ENCODE measurements at regions not wholly inside any gene's neighbourhood (a gene's known extent, or its start where the extent isn't known, plus 50 kb on each side); places are given as distances from the start of the nearest gene placed in this dataset.

DNA sequence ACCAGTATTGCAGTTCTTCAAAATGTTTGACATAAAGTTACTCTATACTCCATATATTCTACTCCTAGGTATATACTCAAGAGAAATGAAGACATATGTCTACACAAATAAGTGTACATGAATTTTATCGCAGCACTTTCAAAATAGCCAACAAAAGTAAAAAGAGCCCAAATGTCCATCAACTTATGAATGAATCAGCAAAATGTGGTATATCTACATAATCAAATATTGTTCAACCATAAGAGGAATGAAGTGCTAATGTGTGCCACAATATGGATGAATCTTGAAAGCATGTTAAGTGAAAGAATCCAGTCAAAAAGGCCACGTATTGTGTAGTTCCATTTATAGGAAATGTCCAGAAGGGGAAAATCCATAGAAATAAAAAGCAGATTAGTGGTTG lies 98.6 kb upstream of the F3 start:
- no peaks in the 10 kb centered on the region for H3K9me3 ChIP-seq (replicated peaks; ENCODE audit: low read length)
- no peaks in the 10 kb centered on the region for H3K27me3 ChIP-seq (ENCODE audit: control insufficient read depth, insufficient read depth, low read length)
- peaks cover 5% of the 10 kb centered on the region for H3K4me1 ChIP-seq (ENCODE audit: control insufficient read depth, insufficient read depth, low read length)
- no peaks in the 10 kb centered on the region for H3K36me3 ChIP-seq (ENCODE audit: insufficient read depth, low read length)
- no peak overlapping the region for H3K4me3 ChIP-seq (ENCODE audit: low read length)
- no peak overlapping the region for H3K9ac ChIP-seq (ENCODE audit: low read depth, low read length)
- no peak overlapping the region for H3K4me2 ChIP-seq (ENCODE audit: low read length)

DNA sequence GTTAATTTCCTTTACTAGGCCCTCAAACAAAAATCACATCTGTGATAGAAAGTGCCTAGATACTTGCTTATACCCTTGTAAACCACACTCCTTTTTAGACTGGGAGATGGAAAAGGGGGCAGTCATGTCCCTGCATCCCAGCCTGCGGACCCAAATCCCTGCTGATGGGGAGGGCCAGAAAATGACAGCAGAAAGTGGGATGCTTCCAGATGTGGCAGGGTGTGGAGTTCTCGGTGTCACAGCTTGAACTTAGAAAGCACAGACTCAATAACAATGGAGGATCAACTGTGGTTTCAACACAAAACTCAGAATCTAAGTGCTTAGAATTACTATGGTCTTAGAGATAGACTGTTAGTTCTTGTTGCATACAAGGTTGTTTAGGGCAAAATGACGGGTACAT lies 95.6 kb upstream of the F3 start:
- Histone ChIP-seq H3K9ac (ENCODE audit: low read depth, low read length) (no peak overlapping the region), H3K4me3 (ENCODE audit: low read length) (no peak overlapping the region), H3K36me3 (ENCODE audit: insufficient read depth, low read length) (no peaks in the 10 kb centered on the region), H3K9me3 (replicated peaks; ENCODE audit: low read length) (no peaks in the 10 kb centered on the region), H3K4me2 (ENCODE audit: low read length) (no peak overlapping the region), H3K4me1 (ENCODE audit: control insufficient read depth, insufficient read depth, low read length) (peaks cover 5% of the 10 kb centered on the region), H3K27me3 (ENCODE audit: control insufficient read depth, insufficient read depth, low read length) (no peaks in the 10 kb centered on the region)

DNA sequence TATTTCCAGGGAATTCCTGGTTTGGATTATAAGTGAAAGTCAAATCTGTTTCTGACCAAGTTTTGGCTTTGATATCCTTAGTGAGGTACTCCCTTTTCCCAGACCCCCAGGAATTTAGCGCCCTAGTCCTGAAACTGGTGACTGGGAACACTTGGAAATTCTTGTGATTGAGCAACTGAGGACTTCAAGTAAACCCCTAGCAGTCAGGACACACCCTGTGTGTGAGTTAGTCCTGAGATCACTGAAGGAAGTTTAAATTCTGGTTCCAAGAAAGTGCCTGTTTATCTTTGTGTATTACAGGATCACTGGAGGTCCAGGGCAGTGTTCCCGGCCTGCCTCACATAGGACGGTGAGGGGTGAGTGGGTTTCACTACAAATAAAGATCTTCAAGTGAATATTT lies 95.1 kb upstream of the F3 start:
- Histone ChIP-seq H3K27me3 (ENCODE audit: control insufficient read depth, insufficient read depth, low read length) (no peaks in the 10 kb centered on the region), H3K9ac (ENCODE audit: low read depth, low read length) (no peak overlapping the region), H3K4me2 (ENCODE audit: low read length) (no peak overlapping the region), H3K36me3 (ENCODE audit: insufficient read depth, low read length) (no peaks in the 10 kb centered on the region), H3K4me1 (ENCODE audit: control insufficient read depth, insufficient read depth, low read length) (peaks cover 5% of the 10 kb centered on the region), H3K4me3 (ENCODE audit: low read length) (no peak overlapping the region), H3K9me3 (replicated peaks; ENCODE audit: low read length) (no peaks in the 10 kb centered on the region)

DNA sequence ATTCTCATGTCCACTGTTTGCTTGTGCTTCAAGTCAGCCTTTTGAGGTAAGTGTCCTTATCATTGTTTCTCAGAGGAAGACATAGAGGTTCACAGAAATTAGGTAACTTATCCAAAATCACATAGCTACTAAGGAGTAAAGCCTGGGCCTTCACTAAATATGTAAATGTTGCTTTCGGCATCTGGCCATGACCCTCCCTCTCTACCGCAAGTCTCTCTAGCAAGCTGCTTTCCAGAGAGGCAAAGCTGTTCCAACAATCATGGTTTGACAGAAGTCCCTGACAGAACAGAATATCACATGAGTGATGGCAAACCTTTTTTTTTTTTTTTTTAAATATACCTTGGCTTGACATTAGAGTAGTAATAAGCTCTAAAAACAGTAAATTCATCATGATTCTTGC lies 94.5 kb upstream of the F3 start:
- peaks cover 5% of the 10 kb centered on the region for H3K4me1 ChIP-seq (ENCODE audit: control insufficient read depth, insufficient read depth, low read length)
- no peak overlapping the region for H3K9ac ChIP-seq (ENCODE audit: low read depth, low read length)
- no peaks in the 10 kb centered on the region for H3K9me3 ChIP-seq (replicated peaks; ENCODE audit: low read length)
- no peaks in the 10 kb centered on the region for H3K36me3 ChIP-seq (ENCODE audit: insufficient read depth, low read length)
- H3K4me3 ChIP-seq (ENCODE audit: low read length), result no peak overlapping the region
- H3K4me2 ChIP-seq (ENCODE audit: low read length), result no peak overlapping the region
- no peaks in the 10 kb centered on the region for H3K27me3 ChIP-seq (ENCODE audit: control insufficient read depth, insufficient read depth, low read length)

DNA sequence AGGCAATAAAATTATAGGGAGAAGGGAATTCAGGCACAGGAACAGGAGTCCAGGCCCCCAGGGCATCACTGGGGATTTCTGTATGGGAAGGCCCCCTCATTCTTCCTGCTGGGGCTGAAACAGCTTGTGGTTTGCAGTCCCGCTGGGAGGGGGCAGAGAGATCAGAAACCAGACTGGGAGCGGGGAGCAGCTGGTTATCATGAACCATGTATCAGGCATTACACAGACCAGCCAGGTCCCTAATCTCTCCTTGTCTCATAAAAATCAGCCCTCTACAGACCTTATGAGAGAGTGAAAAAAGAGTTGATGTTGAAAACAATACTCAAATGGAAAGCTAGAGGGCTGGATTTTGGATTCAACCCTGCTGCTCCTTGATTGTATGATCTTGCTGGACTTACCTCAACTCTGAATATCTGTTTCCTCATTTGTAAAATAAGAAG lies 93.4 kb upstream of the F3 start:
- peaks cover 5% of the 10 kb centered on the region for H3K4me1 ChIP-seq (ENCODE audit: control insufficient read depth, insufficient read depth, low read length)
- no peaks in the 10 kb centered on the region for H3K27me3 ChIP-seq (ENCODE audit: control insufficient read depth, insufficient read depth, low read length)
- H3K4me2 ChIP-seq (ENCODE audit: low read length), result no peak overlapping the region
- H3K36me3 ChIP-seq (ENCODE audit: insufficient read depth, low read length), result no peaks in the 10 kb centered on the region
- no peak overlapping the region for H3K9ac ChIP-seq (ENCODE audit: low read depth, low read length)
- no peaks in the 10 kb centered on the region for H3K9me3 ChIP-seq (replicated peaks; ENCODE audit: low read length)
- no peak overlapping the region for H3K4me3 ChIP-seq (ENCODE audit: low read length)

DNA sequence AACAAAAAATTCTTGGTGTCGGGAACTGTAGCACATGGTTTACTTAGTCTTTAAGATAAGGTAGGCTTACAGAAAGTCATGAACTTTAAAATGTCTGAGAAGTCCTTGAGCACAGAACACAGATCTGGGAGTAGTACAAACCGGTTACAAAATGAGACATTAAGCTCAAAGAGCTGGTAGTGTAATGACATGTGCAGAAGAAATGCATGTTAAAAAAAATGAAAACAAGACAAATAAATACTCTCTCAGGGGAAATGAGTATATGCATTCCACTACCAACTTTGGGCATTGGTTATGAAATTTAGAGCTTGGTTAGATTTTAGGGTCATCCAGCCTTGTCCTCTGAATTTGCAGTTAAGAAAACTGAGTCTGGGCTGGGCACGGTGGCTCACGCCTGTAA lies 91.5 kb upstream of the F3 start:
- no peak overlapping the region for H3K4me2 ChIP-seq (ENCODE audit: low read length)
- H3K4me3 ChIP-seq (ENCODE audit: low read length), result no peak overlapping the region
- H3K9me3 ChIP-seq (replicated peaks; ENCODE audit: low read length), result no peaks in the 10 kb centered on the region
- H3K9ac ChIP-seq (ENCODE audit: low read depth, low read length), result no peak overlapping the region
- H3K4me1 ChIP-seq (ENCODE audit: control insufficient read depth, insufficient read depth, low read length), result peaks cover 5% of the 10 kb centered on the region
- no peaks in the 10 kb centered on the region for H3K36me3 ChIP-seq (ENCODE audit: insufficient read depth, low read length)
- no peaks in the 10 kb centered on the region for H3K27me3 ChIP-seq (ENCODE audit: control insufficient read depth, insufficient read depth, low read length)

DNA sequence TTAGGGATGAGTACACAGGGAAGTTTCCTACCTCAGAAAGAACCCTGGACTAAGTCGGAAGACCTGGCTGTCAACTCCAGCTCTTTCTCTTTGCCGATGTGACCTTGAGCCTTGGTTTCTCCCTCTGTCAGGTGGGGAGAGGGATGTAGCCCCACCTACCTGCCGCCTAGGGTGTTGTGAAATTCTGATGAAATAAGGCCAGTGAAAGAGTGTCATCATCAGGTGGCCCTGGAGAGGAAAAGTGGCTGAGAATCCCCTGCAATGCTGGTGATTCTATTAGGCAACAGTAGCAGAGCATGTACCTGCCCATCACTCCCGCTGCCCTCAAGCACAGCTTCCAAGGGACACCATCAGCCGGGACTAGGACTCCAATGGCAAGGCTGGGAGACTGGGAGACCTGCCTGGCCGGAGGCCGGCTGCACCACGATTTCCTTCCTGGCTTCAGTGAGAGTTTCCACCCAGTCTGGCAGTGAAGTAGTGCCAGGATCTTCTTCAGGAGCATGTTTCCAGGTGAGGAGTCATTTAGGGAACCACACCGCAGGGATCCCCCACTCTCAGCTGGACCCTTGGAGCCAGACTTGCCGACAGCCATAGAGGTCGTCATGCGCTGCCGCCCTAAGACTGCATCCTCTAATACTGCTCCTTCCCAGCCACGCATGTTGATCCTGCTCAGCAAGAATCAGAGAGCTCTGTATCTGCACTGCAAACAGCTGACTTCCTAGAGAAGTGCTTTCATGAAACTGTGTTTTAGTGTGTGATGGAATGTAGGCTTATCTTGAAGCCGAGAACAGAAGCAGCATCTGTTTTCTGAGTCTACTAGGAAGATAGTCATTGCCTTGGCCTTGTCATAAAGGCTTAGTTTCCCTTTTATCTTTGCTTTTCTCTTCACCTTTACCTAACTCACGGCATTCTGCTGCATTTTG lies 88.0 kb upstream of the F3 start:
- no peaks in the 10 kb centered on the region for H3K36me3 ChIP-seq (ENCODE audit: insufficient read depth, low read length)
- H3K4me1 ChIP-seq (ENCODE audit: control insufficient read depth, insufficient read depth, low read length), result no peaks in the 10 kb centered on the region
- H3K9ac ChIP-seq (ENCODE audit: low read depth, low read length), result no peak overlapping the region
- H3K4me3 ChIP-seq (ENCODE audit: low read length), result no peak overlapping the region
- H3K27me3 ChIP-seq (ENCODE audit: control insufficient read depth, insufficient read depth, low read length), result no peaks in the 10 kb centered on the region
- H3K9me3 ChIP-seq (replicated peaks; ENCODE audit: low read length), result no peaks in the 10 kb centered on the region
- H3K4me2 ChIP-seq (ENCODE audit: low read length), result no peak overlapping the region

DNA sequence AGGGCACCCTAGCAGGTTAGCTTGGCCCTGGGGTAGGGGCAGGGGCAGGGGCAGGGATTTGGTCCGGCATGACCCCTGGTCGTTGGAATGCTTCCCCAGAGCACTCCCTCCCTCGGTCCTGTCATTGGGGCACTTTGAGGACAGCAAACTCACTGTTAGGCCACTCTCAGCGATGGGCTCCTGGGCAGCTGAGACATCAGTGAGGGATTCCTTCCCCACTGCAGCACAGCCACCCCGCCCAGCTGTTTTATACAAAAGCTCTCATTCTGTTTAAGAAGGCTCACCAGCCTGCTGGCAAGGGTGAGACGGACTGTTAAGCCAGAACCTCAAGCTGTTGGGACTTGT lies 86.9 kb upstream of the F3 start:
- H3K4me3 ChIP-seq (ENCODE audit: low read length), result no peak overlapping the region
- no peaks in the 10 kb centered on the region for H3K27me3 ChIP-seq (ENCODE audit: control insufficient read depth, insufficient read depth, low read length)
- H3K9ac ChIP-seq (ENCODE audit: low read depth, low read length), result no peak overlapping the region
- no peaks in the 10 kb centered on the region for H3K4me1 ChIP-seq (ENCODE audit: control insufficient read depth, insufficient read depth, low read length)
- H3K9me3 ChIP-seq (replicated peaks; ENCODE audit: low read length), result no peaks in the 10 kb centered on the region
- no peaks in the 10 kb centered on the region for H3K36me3 ChIP-seq (ENCODE audit: insufficient read depth, low read length)
- H3K4me2 ChIP-seq (ENCODE audit: low read length), result no peak overlapping the region

DNA sequence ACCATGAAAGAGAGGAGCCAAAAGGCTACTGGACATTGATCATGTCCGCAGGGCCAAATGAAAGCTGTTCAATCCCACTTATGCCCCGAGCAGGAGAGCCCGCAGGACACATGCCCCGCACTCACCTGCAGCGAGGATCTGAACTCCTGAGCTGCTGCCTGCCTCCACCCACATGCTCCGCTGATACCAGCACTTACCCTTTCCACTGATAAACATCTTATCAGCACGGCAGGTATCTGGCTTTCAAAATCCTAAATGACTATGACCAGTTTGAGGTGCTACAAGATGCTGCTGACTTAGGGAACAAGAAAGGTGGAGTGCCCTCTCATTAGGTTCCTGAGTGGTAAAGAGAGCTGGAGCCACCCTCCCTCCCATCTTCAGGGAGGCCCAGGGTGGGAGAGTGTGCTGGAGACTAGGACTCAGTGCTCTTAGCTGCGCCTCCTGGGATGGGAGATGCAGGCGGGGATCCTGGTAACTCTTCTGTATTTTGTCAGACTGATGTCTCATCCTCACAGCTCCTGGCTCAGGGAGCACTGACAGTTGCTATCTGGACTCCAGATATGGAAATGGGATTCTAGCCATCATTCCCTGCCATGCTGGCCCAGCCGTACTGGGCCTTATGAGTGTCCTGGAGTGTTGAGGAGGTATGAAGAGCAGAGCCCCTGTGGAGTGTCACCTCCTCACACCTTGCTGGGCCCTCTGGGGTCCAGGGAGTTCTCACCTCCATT lies 86.4 kb upstream of the F3 start:
- no peak overlapping the region for H3K4me3 ChIP-seq (ENCODE audit: low read length)
- no peak overlapping the region for H3K9ac ChIP-seq (ENCODE audit: low read depth, low read length)
- H3K9me3 ChIP-seq (replicated peaks; ENCODE audit: low read length), result no peaks in the 10 kb centered on the region
- H3K4me2 ChIP-seq (ENCODE audit: low read length), result no peak overlapping the region
- H3K27me3 ChIP-seq (ENCODE audit: control insufficient read depth, insufficient read depth, low read length), result no peaks in the 10 kb centered on the region
- peaks cover 4% of the 10 kb centered on the region for H3K4me1 ChIP-seq (ENCODE audit: control insufficient read depth, insufficient read depth, low read length)
- no peaks in the 10 kb centered on the region for H3K36me3 ChIP-seq (ENCODE audit: insufficient read depth, low read length)

DNA sequence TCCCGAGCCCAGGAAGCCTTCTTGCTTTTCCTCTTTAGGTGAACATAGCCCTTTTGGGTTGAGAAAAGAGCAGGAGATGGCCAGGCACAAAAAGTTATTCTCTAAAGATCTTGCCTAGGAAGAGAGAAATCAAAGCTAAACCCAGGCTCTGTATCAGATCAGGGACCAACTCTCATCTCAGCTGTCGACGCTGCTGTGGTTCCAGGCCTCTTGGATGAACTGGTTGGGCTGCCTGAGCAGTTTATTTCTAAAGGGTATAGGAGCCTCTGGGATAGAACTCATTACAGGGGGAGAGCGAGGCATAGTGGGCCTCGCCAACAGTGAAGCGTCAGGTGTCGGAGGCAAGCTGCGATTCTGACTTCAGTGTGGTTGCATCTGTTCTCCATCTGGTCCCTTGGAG lies 82.6 kb upstream of the F3 start:
- H3K9ac ChIP-seq (ENCODE audit: low read depth, low read length), result no peak overlapping the region

DNA sequence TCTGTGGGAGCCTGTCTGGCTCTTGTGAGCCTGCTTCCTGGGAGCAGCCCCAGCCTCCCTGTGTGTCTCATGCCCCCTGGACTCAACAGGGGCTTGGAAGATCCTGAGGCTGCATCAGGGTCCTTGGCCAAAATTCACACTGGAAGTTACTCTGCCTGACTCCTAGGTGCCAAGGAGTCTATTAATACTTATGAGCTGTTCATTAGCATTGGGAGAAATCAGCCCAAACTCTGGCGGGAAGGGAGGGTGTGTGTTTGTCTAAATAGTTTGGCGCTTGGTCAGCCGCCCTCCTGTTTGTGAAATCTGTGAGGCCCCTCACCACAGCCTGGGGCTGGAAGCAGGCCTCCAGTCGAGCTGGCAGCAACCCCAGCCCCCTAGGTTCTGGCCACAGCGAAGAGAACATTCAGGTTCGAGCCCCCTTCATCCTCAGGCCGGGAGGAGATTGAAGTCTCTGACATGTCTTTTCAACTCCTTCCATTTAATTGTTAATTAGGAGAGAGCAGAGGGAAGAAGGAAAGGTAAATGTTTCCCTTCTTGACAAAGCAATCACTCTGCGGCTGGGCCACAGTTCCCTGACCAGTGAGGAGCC lies 82.1 kb upstream of the F3 start:
- Histone ChIP-seq H3K27me3 (ENCODE audit: control insufficient read depth, insufficient read depth, low read length) (no peaks in the 10 kb centered on the region), H3K4me1 (ENCODE audit: control insufficient read depth, insufficient read depth, low read length) (peaks cover 8% of the 10 kb centered on the region), H3K9me3 (replicated peaks; ENCODE audit: low read length) (no peaks in the 10 kb centered on the region), H3K9ac (ENCODE audit: low read depth, low read length) (no peak overlapping the region), H3K4me3 (ENCODE audit: low read length) (no peak overlapping the region), H3K36me3 (ENCODE audit: insufficient read depth, low read length) (no peaks in the 10 kb centered on the region), H3K4me2 (ENCODE audit: low read length) (no peak overlapping the region)

More for the DNA sequence above, 82.6 kb upstream of the F3 start:
- Histone ChIP-seq H3K9me3 (replicated peaks; ENCODE audit: low read length) (no peaks in the 10 kb centered on the region), H3K4me2 (ENCODE audit: low read length) (no peak overlapping the region), H3K4me3 (ENCODE audit: low read length) (no peak overlapping the region), H3K4me1 (ENCODE audit: control insufficient read depth, insufficient read depth, low read length) (peaks cover 8% of the 10 kb centered on the region), H3K27me3 (ENCODE audit: control insufficient read depth, insufficient read depth, low read length) (no peaks in the 10 kb centered on the region), H3K36me3 (ENCODE audit: insufficient read depth, low read length) (no peaks in the 10 kb centered on the region)
